GM12878 (cell line): ENCODE measurements at regions not wholly inside any gene's neighbourhood (a gene's known extent, or its start where the extent isn't known, plus 50 kb on each side); places are given as distances from the start of the nearest gene placed in this dataset.

Experiments used
- ATAC-seq: fragments of 200-7000 bp; cut with Tn5 transposase; 3 replicates; pipeline ENCODE4 v1.9.1; 2020; ENCODE audit warnings: mild to moderate bottlenecking, moderate library complexity
- BruUV-seq: library from RNA; stranded (reverse); fragments of 400-500 nt; replicated peaks from 2 replicates; lab custom pipeline; 2021; lab: Mats Ljungman, UMichigan
- CTCF ChIA-PET: fragments of 300-600 bp; sonication (Branson Sonifier 250); formaldehyde crosslinking; extraction: SDS; loops from one replicate; lab custom pipeline; 2021; ENCODE audit warnings: inconsistent platforms; lab: Yijun Ruan, JAX
- POLR2A ChIA-PET: fragments of 350-600 bp; formaldehyde crosslinking; extraction: SDS; loops from one replicate; lab custom pipeline; 2021; ENCODE audit warnings: inconsistent platforms; lab: Charles Lee
- RAD21 ChIA-PET: fragments of 300-600 bp; sonication (Branson Sonifier 250); formaldehyde crosslinking; loops from one replicate; lab custom pipeline; 2023; ENCODE audit warnings: antibody characterized with exemption; ENCODE audit not compliant: unreplicated experiment; lab: Charles Lee
- SMC1A ChIA-PET: fragments of 300-600 bp; sonication (Branson Sonifier 250); formaldehyde crosslinking; loops from one replicate; lab custom pipeline; 2023; ENCODE audit not compliant: unreplicated experiment, uncharacterized antibody; lab: Charles Lee
- DNase-seq: peaks from one replicate; pipeline ENCODE4 v3.0.0-alpha.2; 2011; ENCODE audit warnings: low read depth, low spot score
- FAIRE-seq: peaks from 3 replicates; lab custom pipeline; 2011; peaks lifted over from hg19 to GRCh38; lab: Jason Lieb, UNC
- H2AFZ ChIP-seq: 2 replicates; pipeline ENCODE4 v1.6.0; 2011; ENCODE audit warnings: low read depth, low read length, control low read depth; ENCODE audit not compliant: control insufficient read depth
- H3K27ac ChIP-seq: 2 replicates; pipeline ENCODE4 v1.5.1; 2011; ENCODE audit warnings: control low read depth; ENCODE audit not compliant: control insufficient read depth, insufficient read depth
- H3K27me3 ChIP-seq, 2 experiments: replicated peaks in 1 of 2; 2 replicates each; pipeline versions ENCODE4 v1.6.0 to v1.6.1; 2011; ENCODE audit warnings: low read length in 1 of 2; ENCODE audit not compliant: control insufficient read depth in 2 of 2, insufficient read depth in 2 of 2
- H3K36me3 ChIP-seq, 2 experiments: 2 replicates each; pipeline ENCODE4 v1.5.1; 2011; ENCODE audit warnings: low read length in 1 of 2; ENCODE audit not compliant: control insufficient read depth in 2 of 2, insufficient read depth in 2 of 2
- H3K4me1 ChIP-seq: 2 replicates; pipeline ENCODE4 v1.6.1; 2011; ENCODE audit warnings: mild to moderate bottlenecking, low read length, moderate library complexity, mixed read lengths; ENCODE audit not compliant: control insufficient read depth, insufficient read depth
- H3K4me2 ChIP-seq: 2 replicates; pipeline ENCODE4 v1.6.0; 2011; ENCODE audit warnings: control low read depth; ENCODE audit not compliant: control insufficient read depth, insufficient read depth
- H3K4me3 ChIP-seq: fragments of 200-600 bp; sonication (generic); 2 replicates; pipeline ENCODE4 v1.5.1; 2016
- H3K79me2 ChIP-seq: 2 replicates; pipeline ENCODE4 v1.6.0; 2011; ENCODE audit warnings: low read length; ENCODE audit not compliant: control insufficient read depth, insufficient read depth
- H3K9ac ChIP-seq: 2 replicates; pipeline ENCODE4 v1.8.0; 2011; ENCODE audit warnings: low read length, control low read depth, mixed read lengths; ENCODE audit not compliant: control insufficient read depth, insufficient read depth
- H3K9me3 ChIP-seq: replicated peaks from 3 replicates; pipeline ENCODE4 v1.5.1; 2011; ENCODE audit warnings: mild to moderate bottlenecking, low read length; ENCODE audit not compliant: control insufficient read depth, insufficient read depth
- H4K20me1 ChIP-seq: 2 replicates; pipeline ENCODE4 v1.6.0; 2011; ENCODE audit not compliant: control insufficient read depth, insufficient read depth
- ATF3 ChIP-seq: IDR thresholded peaks from 2 replicates; pipeline ENCODE4 v1.6.1; 2011; ENCODE audit warnings: low read depth, mild to moderate bottlenecking, low read length, moderate library complexity, borderline replicate concordance; ENCODE audit errors: extremely low read depth
- CBX5 ChIP-seq: sonication (generic); IDR thresholded peaks from 2 replicates; pipeline ENCODE4 v1.6.1; 2016; ENCODE audit warnings: low read depth, moderate library complexity, mild to moderate bottlenecking, inconsistent platforms
- EED ChIP-seq: sonication (generic); IDR thresholded peaks from 2 replicates; pipeline ENCODE4 v1.6.1; 2016; ENCODE audit warnings: antibody characterized with exemption, low read depth
- FOS ChIP-seq: IDR thresholded peaks from 3 replicates; pipeline ENCODE4 v1.6.1; 2011; ENCODE audit warnings: borderline replicate concordance; ENCODE audit not compliant: insufficient read length; ENCODE audit errors: extremely low read depth
- GABPA ChIP-seq: IDR thresholded peaks from 2 replicates; pipeline ENCODE4 v1.6.1; 2014; ENCODE audit warnings: antibody characterized with exemption, low read depth, mild to moderate bottlenecking, inconsistent platforms
- MXI1 ChIP-seq: fragments of 150-350 bp; IDR thresholded peaks from 2 replicates; pipeline ENCODE4 v1.6.1; 2011; ENCODE audit warnings: low read depth, mild to moderate bottlenecking, inconsistent platforms, low read length, improper control_type of control experiment
- MYC ChIP-seq: IDR thresholded peaks from 2 replicates; pipeline ENCODE4 v1.6.1; 2011; ENCODE audit warnings: mild to moderate bottlenecking, low read length, moderate library complexity, inconsistent platforms; ENCODE audit not compliant: insufficient read depth, insufficient replicate concordance, insufficient read length, severe bottlenecking
- NBN ChIP-seq: fragments of 450-650 bp; IDR thresholded peaks from 2 replicates; pipeline ENCODE4 v1.6.1; 2016
- POLR2A ChIP-seq: IDR thresholded peaks from 2 replicates; pipeline ENCODE4 v1.6.1; 2011; ENCODE audit warnings: low read depth, mild to moderate bottlenecking, low read length
- RAD21 ChIP-seq: IDR thresholded peaks from 2 replicates; pipeline ENCODE4 v1.6.1; 2011; ENCODE audit warnings: mild to moderate bottlenecking, low read depth, low read length, moderate library complexity; ENCODE audit not compliant: insufficient read depth
- RB1 ChIP-seq: fragments of 450-650 bp; formaldehyde crosslinking; IDR thresholded peaks from 2 replicates; pipeline ENCODE4 v1.6.1; 2017; ENCODE audit warnings: mild to moderate bottlenecking, borderline replicate concordance
- RELA ChIP-seq: fragments of 450-650 bp; IDR thresholded peaks from 2 replicates; pipeline ENCODE4 v1.8.0; 2014; ENCODE audit warnings: borderline replicate concordance; ENCODE audit not compliant: partially characterized antibody
- RELB ChIP-seq: fragments of 450-650 bp; IDR thresholded peaks from 2 replicates; pipeline ENCODE4 v1.6.1; 2017; ENCODE audit warnings: low read depth, mild to moderate bottlenecking, moderate library complexity
- SP1 ChIP-seq: IDR thresholded peaks from one replicate; pipeline ENCODE4 v1.6.1; 2011; ENCODE audit warnings: low read depth, low read length
- SREBF2 ChIP-seq: IDR thresholded peaks from 2 replicates; pipeline ENCODE4 v1.6.1; 2012; ENCODE audit warnings: mild to moderate bottlenecking, low read length
- ZBTB11 ChIP-seq: fragments of 450-650 bp; formaldehyde crosslinking; IDR thresholded peaks from 2 replicates; pipeline ENCODE4 v1.5.0; 2022; ENCODE audit warnings: mild to moderate bottlenecking, missing genetic modification characterization
- ZBTB33 ChIP-seq: fragments of 450-650 bp; IDR thresholded peaks from 2 replicates; pipeline ENCODE4 v1.6.1; 2017; ENCODE audit warnings: mild to moderate bottlenecking
- ZNF384 ChIP-seq: IDR thresholded peaks from 2 replicates; pipeline ENCODE4 v1.6.1; 2012; ENCODE audit warnings: low read depth, mild to moderate bottlenecking, low read length, improper control_type of control experiment, borderline replicate concordance
- whole genome bisulfite sequencing: methylation state at CpG from one replicate; pipeline ENCODE4 v1.1.6; 2016; ENCODE audit warnings: low lambda C conversion rate; ENCODE audit not compliant: insufficient replicate concordance, insufficient coverage; ENCODE audit errors: missing lambda C conversion rate; 5-methylcytosine and 5-hydroxymethylcytosine counted together
- in situ Hi-C: fragments of 300-500 bp; cut with MboI; formaldehyde crosslinking; loops from 9 replicates; pipeline ENCODE4 v1.14.3; 2018; ENCODE audit warnings: mixed read lengths
- intact Hi-C: fragments of 100-400 bp; cut with micrococcal nuclease; formaldehyde crosslinking; loops from one replicate; pipeline ENCODE4 v1.14.2; 2022; ENCODE audit not compliant: unreplicated experiment

GRCh38 chr6:99186417-99186816 is 163.1 kb downstream of the FAXC start:
- intact Hi-C loops, result no loop called here
- BruUV-seq, result no TSS peak
- no peak overlapping the region for H2AFZ ChIP-seq
- CTCF ChIA-PET, result interaction anchor here (1.3 kb wide), 1 partner anchor 30 kb away, joined by 4 read pairs; no protein-coding TSS in a partner anchor
- no peak overlapping the region for H3K9ac ChIP-seq
- H3K27ac ChIP-seq, result no peak overlapping the region
- FAIRE-seq (no peak), ATAC-seq (no peak), DNase-seq (no peak)
- POLR2A ChIA-PET, result no interaction called here
- no peaks in the 10 kb centered on the region for H3K36me3 ChIP-seq
- H3K4me3 ChIP-seq, result no peak overlapping the region
- H3K4me2 ChIP-seq, result no peak overlapping the region
- 50% methylated on average over 2 of the region's 2 CpGs for WGBS
- SMC1A ChIA-PET, result no interaction called here
- H3K79me2 ChIP-seq, result no peaks in the 10 kb centered on the region
- H3K27me3 ChIP-seq, result no peaks in the 10 kb centered on the region; a peak in 1 of 4 replicates
- RAD21 ChIA-PET, result no interaction called here
- no peaks in the 10 kb centered on the region for H3K9me3 ChIP-seq
- in situ Hi-C loops, result no loop called here
- no peaks in the 10 kb centered on the region for H4K20me1 ChIP-seq
- peaks cover 11% of the 10 kb centered on the region for H3K4me1 ChIP-seq
- no peak for TF ChIP-seq CBX5
- TF ChIP-seq FOS, result no peak
- no peak for TF ChIP-seq ZNF384
- TF ChIP-seq MXI1, result no peak
- no peak for TF ChIP-seq EED
- TF ChIP-seq POLR2A, result no peak
- TF ChIP-seq ATF3, result no peak
- TF ChIP-seq GABPA, result no peak
- TF ChIP-seq ZBTB33, result no peak
- TF ChIP-seq SREBF2, result no peak
- no peak for TF ChIP-seq RAD21
- TF ChIP-seq ZBTB11 (CRISPR knock-in tag), result no peak
- TF ChIP-seq RELA, result no peak
- TF ChIP-seq NBN, result no peak
- no peak for TF ChIP-seq RELB
- no peak for TF ChIP-seq RB1
- no peak for TF ChIP-seq SP1
- TF ChIP-seq MYC, result no peak
